HepG2 (cell line): ENCODE measurements at regions not wholly inside any gene's neighbourhood (a gene's known extent, or its start where the extent isn't known, plus 50 kb on each side); places are given as distances from the start of the nearest gene placed in this dataset.
A peak's percentile ranks its signal among the peaks of the same experiment; 100 is the strongest.

Experiments
- ATAC-seq: fragments of 200-7000 bp; cut with Tn5 transposase; 3 replicates; pipeline ENCODE4 v1.9.1; 2020; ENCODE audit warnings: mild to moderate bottlenecking, moderate library complexity
- BruUV-seq: library from RNA; stranded (reverse); fragments of 400-500 nt; replicated peaks from 2 replicates; lab custom pipeline; 2021; lab: Mats Ljungman, UMichigan
- CTCF ChIA-PET: fragments of 300-600 bp; formaldehyde crosslinking; extraction: SDS; loops from one replicate; lab custom pipeline; 2021; ENCODE audit warnings: low total read pairs, inconsistent platforms, low intra/inter-chr PET ratio; lab: Yijun Ruan, JAX
- POLR2A ChIA-PET: fragments of 350-600 bp; sonication (Branson Sonifier 250); formaldehyde crosslinking; loops from one replicate; lab custom pipeline; 2020; ENCODE audit warnings: antibody characterized with exemption, inconsistent platforms; lab: Yijun Ruan, JAX
- DNase-seq: peaks from one replicate; pipeline ENCODE4 v3.0.0-alpha.2; 2015; ENCODE audit warnings: low spot score
- FAIRE-seq: peaks from 3 replicates; lab custom pipeline; 2011; peaks lifted over from hg19 to GRCh38; lab: Jason Lieb, UNC
- H2AFZ ChIP-seq: one replicate; pipeline ENCODE4 v1.6.1; 2011; ENCODE audit warnings: low read length, inconsistent platforms
- H3K27ac ChIP-seq: fragments of 300-600 bp; 3 replicates; pipeline ENCODE4 v1.8.0; 2011; ENCODE audit warnings: mixed run types, mild to moderate bottlenecking, mixed read lengths, low read length, inconsistent platforms; ENCODE audit not compliant: insufficient read depth; ENCODE audit errors: extremely low read length
- H3K27me3 ChIP-seq, 2 experiments: fragments of 200-600 bp in 1 of 2; 2 replicates in 1 of 2; 3 replicates in 1 of 2; pipeline versions ENCODE4 v1.6.0 to v1.8.0; 2011; ENCODE audit warnings: low read length in 2 of 2, mild to moderate bottlenecking in 2 of 2, moderate library complexity in 2 of 2, inconsistent platforms in 1 of 2; ENCODE audit not compliant: insufficient read depth in 2 of 2, control insufficient read depth in 1 of 2
- H3K36me3 ChIP-seq, 2 experiments: fragments of 200-600 bp in 1 of 2; replicated peaks in 1 of 2; 2 replicates in 1 of 2; 3 replicates in 1 of 2; pipeline versions ENCODE4 v1.5.1 to v1.8.0; 2011; ENCODE audit warnings: low read length in 2 of 2, inconsistent platforms in 1 of 2; ENCODE audit not compliant: insufficient read depth in 2 of 2, control insufficient read depth in 1 of 2
- H3K4me1 ChIP-seq: 2 replicates; pipeline ENCODE4 v1.5.1; 2012; ENCODE audit warnings: low read length, inconsistent platforms; ENCODE audit not compliant: insufficient read depth
- H3K4me2 ChIP-seq: 2 replicates; pipeline ENCODE4 v1.6.0; 2011; ENCODE audit warnings: low read depth, low read length, inconsistent platforms
- H3K4me3 ChIP-seq, 3 experiments: fragments of 200-600 bp in 1 of 3; sonication (generic), shearing (Covaris generic) in 1 of 3; replicated peaks in 1 of 3; 2 replicates each; pipeline ENCODE4 v1.5.1; 2011 to 2016; ENCODE audit warnings: low read length in 3 of 3, inconsistent platforms in 2 of 3, low read depth in 2 of 3, mild to moderate bottlenecking in 2 of 3, control low read depth in 1 of 3, mixed read lengths in 1 of 3; ENCODE audit not compliant: insufficient read depth in 1 of 3
- H3K79me2 ChIP-seq: one replicate; pipeline ENCODE4 v1.6.1; 2011; ENCODE audit warnings: low read length, inconsistent platforms; ENCODE audit not compliant: insufficient read depth
- H3K9ac ChIP-seq: 2 replicates; pipeline ENCODE4 v1.6.0; 2011; ENCODE audit warnings: mild to moderate bottlenecking, low read depth, low read length, inconsistent platforms; ENCODE audit not compliant: insufficient read depth
- H3K9me3 ChIP-seq: 2 replicates; pipeline ENCODE4 v1.5.1; 2012; ENCODE audit warnings: mild to moderate bottlenecking, low read length
- H4K20me1 ChIP-seq: 2 replicates; pipeline ENCODE4 v1.6.0; 2011; ENCODE audit warnings: inconsistent platforms, mild to moderate bottlenecking, low read length, moderate library complexity; ENCODE audit not compliant: insufficient read depth
- ARID3A ChIP-seq: IDR thresholded peaks from 2 replicates; pipeline ENCODE4 v1.6.1; 2012; ENCODE audit warnings: low read depth, low read length, improper control_type of control experiment
- ATAD3A ChIP-seq: sonication (generic); formaldehyde crosslinking; IDR thresholded peaks from 2 replicates; pipeline ENCODE4 v1.4.0; 2020; ENCODE audit warnings: missing genetic modification reagents
- ATF4 ChIP-seq, 2 experiments: fragments of 450-650 bp in 1 of 2; sonication (generic) in 1 of 2; formaldehyde crosslinking; IDR thresholded peaks; 2 replicates each; pipeline versions ENCODE4 v1.5.0 to v1.8.0; 2020 to 2022; ENCODE audit warnings: mild to moderate bottlenecking in 1 of 2, missing genetic modification reagents in 1 of 2
- CEBPB ChIP-seq: IDR thresholded peaks from 2 replicates; pipeline ENCODE4 v1.6.1; 2011; ENCODE audit warnings: low read depth, low read length, improper control_type of control experiment, borderline replicate concordance
- CEBPG ChIP-seq: IDR thresholded peaks from 2 replicates; pipeline ENCODE4 v1.6.1; 2016
- CREB1 ChIP-seq, 2 experiments: fragments of 450-650 bp in 1 of 2; IDR thresholded peaks; 2 replicates each; pipeline ENCODE4 v1.6.1; 2016 to 2017; ENCODE audit warnings: control low read depth in 1 of 2, mild to moderate bottlenecking in 1 of 2, missing compliant biosample characterization in 1 of 2, missing genetic modification characterization in 1 of 2
- FOXA3 ChIP-seq: IDR thresholded peaks from 2 replicates; pipeline ENCODE4 v1.6.1; 2016; ENCODE audit warnings: missing genetic modification reagents, missing compliant biosample characterization
- KDM4B ChIP-seq: sonication (generic); formaldehyde crosslinking; IDR thresholded peaks from 2 replicates; pipeline ENCODE4 v1.4.0; 2020; ENCODE audit warnings: missing genetic modification reagents
- MIER2 ChIP-seq: IDR thresholded peaks from 2 replicates; pipeline ENCODE4 v1.6.1; 2016; ENCODE audit warnings: missing biosample characterization, missing genetic modification reagents
- MXD4 ChIP-seq: IDR thresholded peaks from 2 replicates; pipeline ENCODE4 v1.6.1; 2016; ENCODE audit warnings: mild to moderate bottlenecking, missing biosample characterization, missing genetic modification reagents
- NFKBIZ ChIP-seq: IDR thresholded peaks from 2 replicates; pipeline ENCODE4 v1.6.1; 2018; ENCODE audit warnings: missing genetic modification reagents, missing compliant biosample characterization
- TSC22D2 ChIP-seq: sonication (generic); formaldehyde crosslinking; IDR thresholded peaks from 2 replicates; pipeline ENCODE4 v1.5.1; 2020; ENCODE audit warnings: missing genetic modification reagents, mild to moderate bottlenecking, borderline replicate concordance
- YY1 ChIP-seq: IDR thresholded peaks from 2 replicates; pipeline ENCODE4 v1.6.1; 2011; ENCODE audit warnings: low read length, low read depth, moderate library complexity, mild to moderate bottlenecking; ENCODE audit not compliant: insufficient read depth, insufficient replicate concordance
- ZFY ChIP-seq: sonication (generic); formaldehyde crosslinking; IDR thresholded peaks from 2 replicates; pipeline ENCODE4 v1.4.0; 2020; ENCODE audit warnings: missing genetic modification reagents
- ZMYM4 ChIP-seq: sonication (generic); formaldehyde crosslinking; IDR thresholded peaks from 2 replicates; pipeline ENCODE4 v1.8.1; 2023; ENCODE audit warnings: mild to moderate bottlenecking, missing genetic modification reagents
- ZNF326 ChIP-seq: sonication (generic); formaldehyde crosslinking; IDR thresholded peaks from 2 replicates; pipeline ENCODE4 v1.4.0; 2020; ENCODE audit warnings: missing genetic modification reagents, borderline replicate concordance
- ZNF564 ChIP-seq: sonication (generic); formaldehyde crosslinking; IDR thresholded peaks from 2 replicates; pipeline ENCODE4 v1.8.1; 2023; ENCODE audit warnings: mild to moderate bottlenecking, missing genetic modification reagents
- ZNF720 ChIP-seq: sonication (generic); formaldehyde crosslinking; IDR thresholded peaks from 2 replicates; pipeline ENCODE4 v1.4.0; 2020; ENCODE audit warnings: missing genetic modification reagents
- ZNF777 ChIP-seq: sonication (generic); formaldehyde crosslinking; IDR thresholded peaks from 2 replicates; pipeline ENCODE4 v1.4.0; 2020; ENCODE audit warnings: missing genetic modification reagents
- WGBS: methylation state at CpG from one replicate; pipeline ENCODE4 v1.1.6; 2017; ENCODE audit warnings: low lambda C conversion rate; 5-methylcytosine and 5-hydroxymethylcytosine counted together
- in situ Hi-C: cut with HindIII; loops from 2 replicates; pipeline ENCODE4 v1.10.0; 2017; ENCODE audit warnings: low pct_unique_long_range_greater_than_20kb; ENCODE audit not compliant: extremely low pct_ligation_motif_present
- intact Hi-C: fragments of 100-400 bp; cut with micrococcal nuclease; formaldehyde crosslinking; loops from one replicate; pipeline ENCODE4 v1.10.0; 2022; ENCODE audit not compliant: unreplicated experiment

GRCh38 chr14:50001151-50001998, 108.5 kb downstream of the ARF6 start (continued):
- TF ChIP-seq ZNF564 (0 out of 2 replicates have a peak, but pooled peaks have one; percentile 35), ZFY (no peak; the same call in 1 of the 2 replicates), ATAD3A (CRISPR knock-in tag) (no peak), ZNF720 (CRISPR knock-in tag) (no peak), ZMYM4 (CRISPR knock-in tag) (peak; percentile 40; the same call in 1 of the 2 replicates), FOXA3 (CRISPR knock-in tag) (0 out of 2 replicates have a peak, but pooled peaks have one; percentile 38), ZNF777 (CRISPR knock-in tag) (no peak)

- H3K36me3 ChIP-seq: no peaks in the 10 kb centered on the region
- no peaks in the 10 kb centered on the region for H3K27me3 ChIP-seq
- H3K9ac ChIP-seq: peak overlapping the region; percentile 76
- H2AFZ ChIP-seq: no peak overlapping the region
- peak overlapping the region; percentile 81 for H3K4me2 ChIP-seq
- no peak for FAIRE-seq
- no peak for DNase-seq
- intact Hi-C loops (loop anchor here (2.0 to 10.0 kb wide), 6 partner anchors 15 to 139 kb away; no protein-coding TSS in a partner anchor), in situ Hi-C loops (loop anchor here (5.0 kb wide), 2 partner anchors 105 to 110 kb away; partner anchors contain the start of gene ARF6)
- H3K27ac ChIP-seq: peak overlapping the region; percentile 87
- BruUV-seq: TSS peak; percentile 64
- no peaks in the 10 kb centered on the region for H4K20me1 ChIP-seq
- no peaks in the 10 kb centered on the region for H3K9me3 ChIP-seq
- CTCF ChIA-PET: no interaction called here
- POLR2A ChIA-PET: interaction anchor here (0.9 to 6.3 kb wide), 28 partner anchors 9 to 150 kb away, joined by 3 to 85 read pairs (median 7); partner anchors contain the start of genes ARF6 and NEMF
- 10% methylated on average over 8 of the region's 10 CpGs for WGBS
- peaks cover 56% of the 10 kb centered on the region for H3K4me1 ChIP-seq
- H3K4me3 ChIP-seq: peak overlapping the region; percentile 67 to 80 (median 78)
- H3K79me2 ChIP-seq: no peaks in the 10 kb centered on the region
- no peak; the same call in 2 of the 3 replicates for ATAC-seq
- TF ChIP-seq CREB1 (IDR thresholded peaks at IDR 0.05) (no peak), CREB1 (CRISPR knock-in tag; IDR thresholded peaks at IDR 0.05) (peak; percentile 39; the same call in 1 of the 2 replicates), YY1 (no peak), TSC22D2 (CRISPR knock-in tag) (no peak), ZNF326 (CRISPR knock-in tag) (no peak), CEBPG (peak; percentile 68), MXD4 (CRISPR knock-in tag) (no peak), CEBPB (peak; percentile 58; the same call in 1 of the 2 replicates), ARID3A (no peak), MIER2 (no peak), KDM4B (CRISPR knock-in tag) (no peak), ATF4 (CRISPR knock-in tag; IDR thresholded peaks at IDR 0.05) (peak in 1 of 2 experiments; percentile 83; a peak in 2 of 4 replicates), NFKBIZ (CRISPR knock-in tag) (no peak)
Measured at GRCh38 chr14:50001999-50002925, 109.4 kb downstream of the ARF6 start.
